Right atrium auricular region (tissue), 2 donors: ENCODE measurements at regions not wholly inside any gene's neighbourhood (a gene's known extent, or its start where the extent isn't known, plus 50 kb on each side); places are given as distances from the start of the nearest gene placed in this dataset.

Experiments
- DNase-seq: peaks from one replicate; pipeline ENCODE4 v3.0.0-alpha.2; 2019; ENCODE audit warnings: low spot score
- H3K27ac ChIP-seq, 2 donors: fragments of 200-600 bp; sonication (generic); 1 replicate in 1 of 2; 2 replicates in 1 of 2; pipeline ENCODE4 v1.5.1; 2016 to 2019
- H3K27me3 ChIP-seq, 2 donors: fragments of 200-600 bp; sonication (generic); one replicate each; pipeline versions ENCODE4 v1.5.1 to v1.6.0; 2017 to 2019
- H3K36me3 ChIP-seq: fragments of 200-600 bp; sonication (generic); one replicate; pipeline ENCODE4 v1.5.1; 2016
- H3K4me1 ChIP-seq, 2 donors: fragments of 200-600 bp; sonication (generic); one replicate each; pipeline versions ENCODE4 v1.5.1 to v1.6.0; 2017 to 2019
- H3K4me3 ChIP-seq, 2 donors: fragments of 200-600 bp; sonication (generic); 1 replicate in 1 of 2; 2 replicates in 1 of 2; pipeline ENCODE4 v1.5.1; 2017 to 2019; ENCODE audit warnings: mild to moderate bottlenecking in 1 of 2, moderate library complexity in 1 of 2
- H3K9me3 ChIP-seq, 2 donors: fragments of 200-600 bp; sonication (generic); one replicate each; pipeline ENCODE4 v1.5.1; 2019
- CTCF ChIP-seq, 2 donors: fragments of 200-600 bp; sonication (generic); IDR thresholded peaks; one replicate each; pipeline ENCODE4 v1.5.1; 2019; ENCODE audit warnings: antibody characterized with exemption in 2 of 2

DNA sequence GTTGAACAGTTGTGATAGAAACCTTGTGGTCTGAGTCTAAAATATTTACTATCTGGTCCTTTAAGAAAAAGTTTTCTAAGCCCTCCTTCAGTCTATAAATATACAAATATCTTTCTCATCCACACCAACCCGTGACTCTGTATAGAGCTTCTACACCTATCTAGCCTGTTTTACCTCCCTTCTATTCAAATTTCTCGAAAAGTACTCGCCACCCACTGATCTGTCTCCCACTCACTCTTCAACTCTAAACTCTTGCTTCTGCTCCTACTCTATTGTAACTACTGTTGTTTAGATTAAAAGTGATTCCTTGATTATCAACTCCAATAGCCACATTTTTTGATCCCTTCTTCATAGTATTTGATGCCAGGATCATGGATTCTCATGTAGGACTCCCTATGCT is 329.4 kb upstream of the MAN1A1 start:
- H3K4me1 ChIP-seq: no peaks in the 10 kb centered on the region
- no peaks in the 10 kb centered on the region for H3K36me3 ChIP-seq
- no peak for DNase-seq
- H3K9me3 ChIP-seq: no peaks in the 10 kb centered on the region
- no peak overlapping the region for H3K4me3 ChIP-seq
- H3K27me3 ChIP-seq: no peaks in the 10 kb centered on the region
- TF ChIP-seq CTCF (IDR thresholded peaks at IDR 0.05): no peak
- no peak overlapping the region for H3K27ac ChIP-seq

GRCh38 chr6:119677384-119677783 is 327.8 kb upstream of the MAN1A1 start:
- Histone ChIP-seq H3K36me3 (no peaks in the 10 kb centered on the region), H3K27me3 (no peaks in the 10 kb centered on the region), H3K4me3 (no peak overlapping the region), H3K4me1 (no peaks in the 10 kb centered on the region), H3K27ac (no peak overlapping the region), H3K9me3 (no peaks in the 10 kb centered on the region)
- DNase-seq: no peak
- no peak for TF ChIP-seq CTCF (IDR thresholded peaks at IDR 0.05)

- H3K36me3 ChIP-seq: no peaks in the 10 kb centered on the region
- no peak for TF ChIP-seq CTCF (IDR thresholded peaks at IDR 0.05)
- DNase-seq: no peak
- no peaks in the 10 kb centered on the region for H3K9me3 ChIP-seq
- no peaks in the 10 kb centered on the region for H3K27me3 ChIP-seq
- no peak overlapping the region for H3K27ac ChIP-seq
- no peaks in the 10 kb centered on the region for H3K4me1 ChIP-seq
- H3K4me3 ChIP-seq: no peak overlapping the region
Observed at GRCh38 chr6:119676961-119677360, 327.4 kb upstream of the MAN1A1 start.

DNA sequence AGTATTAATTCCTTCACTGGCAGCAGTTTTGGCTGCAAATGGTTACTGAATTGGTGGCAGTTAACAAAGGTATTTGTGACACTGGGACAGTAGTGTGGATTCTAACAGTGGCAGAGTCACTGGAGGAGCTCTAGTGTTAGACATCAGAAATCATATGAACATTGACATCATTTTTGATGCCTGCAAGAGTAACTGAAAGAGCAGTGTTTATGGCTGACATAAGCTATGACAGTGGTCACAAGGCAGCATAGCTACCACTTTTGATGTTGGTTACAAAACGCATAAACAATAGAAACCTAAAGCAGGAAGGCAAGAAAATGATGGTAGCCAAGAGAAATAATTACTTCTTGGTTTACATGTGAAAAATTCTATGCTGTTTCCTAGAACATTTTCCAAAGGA is 326.7 kb upstream of the MAN1A1 start:
- no peaks in the 10 kb centered on the region for H3K9me3 ChIP-seq
- H3K27me3 ChIP-seq: no peaks in the 10 kb centered on the region
- no peak for DNase-seq
- no peaks in the 10 kb centered on the region for H3K4me1 ChIP-seq
- no peak overlapping the region for H3K4me3 ChIP-seq
- no peak overlapping the region for H3K27ac ChIP-seq
- no peaks in the 10 kb centered on the region for H3K36me3 ChIP-seq
- no peak for TF ChIP-seq CTCF (IDR thresholded peaks at IDR 0.05)

DNA sequence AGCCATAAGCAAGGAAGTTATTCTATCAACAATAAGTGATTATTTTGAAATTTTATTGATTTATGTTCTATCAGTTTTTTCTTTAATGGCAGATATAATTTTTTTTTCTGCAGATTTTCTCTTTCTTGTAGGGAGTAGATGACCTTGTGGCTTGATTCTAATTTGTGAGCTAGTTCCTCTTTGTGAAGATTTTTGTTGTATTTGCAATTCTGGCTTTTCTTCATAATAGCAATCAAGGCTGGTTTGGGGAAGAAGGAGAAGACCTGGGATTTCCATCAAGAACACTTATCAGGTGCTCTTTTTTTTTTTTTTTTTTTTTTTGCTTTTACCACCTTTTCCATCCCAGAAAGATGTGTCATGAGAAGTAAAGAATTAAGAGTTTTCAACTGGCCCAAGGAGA is 324.2 kb upstream of the MAN1A1 start:
- no peak for TF ChIP-seq CTCF (IDR thresholded peaks at IDR 0.05)
- Histone ChIP-seq H3K4me3 (no peak overlapping the region), H3K9me3 (no peaks in the 10 kb centered on the region), H3K4me1 (no peaks in the 10 kb centered on the region), H3K27me3 (no peaks in the 10 kb centered on the region), H3K27ac (no peak overlapping the region), H3K36me3 (no peaks in the 10 kb centered on the region)
- no peak for DNase-seq

DNA sequence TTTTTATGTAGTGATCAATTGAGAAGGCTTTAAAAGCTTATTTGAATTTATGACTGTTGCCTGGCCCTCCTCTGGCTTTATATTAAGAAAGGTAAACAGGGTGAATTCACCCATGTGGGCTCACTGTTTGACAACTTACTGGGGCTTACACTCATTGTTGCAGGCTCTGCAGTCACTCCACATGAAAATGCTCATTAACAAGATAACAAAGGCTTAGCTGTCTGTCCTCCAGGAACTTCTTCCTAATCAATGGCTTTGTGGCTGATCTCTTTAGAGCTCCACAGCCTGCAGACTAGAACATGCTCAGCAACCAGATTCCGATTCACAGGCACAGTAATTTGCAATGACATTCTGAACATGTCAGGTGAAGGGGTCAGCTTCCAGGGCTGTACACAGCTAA is 323.2 kb upstream of the MAN1A1 start:
- TF ChIP-seq CTCF (IDR thresholded peaks at IDR 0.05): no peak
- no peaks in the 10 kb centered on the region for H3K9me3 ChIP-seq
- no peak for DNase-seq
- no peak overlapping the region for H3K4me3 ChIP-seq
- no peaks in the 10 kb centered on the region for H3K27me3 ChIP-seq
- no peaks in the 10 kb centered on the region for H3K4me1 ChIP-seq
- H3K27ac ChIP-seq: no peak overlapping the region
- H3K36me3 ChIP-seq: no peaks in the 10 kb centered on the region
